ENCODE measurements at regions not wholly inside any gene's neighbourhood (a gene's known extent, or its start where the extent isn't known, plus 50 kb on each side); places are given as distances from the start of the nearest gene placed in this dataset.

DNA sequence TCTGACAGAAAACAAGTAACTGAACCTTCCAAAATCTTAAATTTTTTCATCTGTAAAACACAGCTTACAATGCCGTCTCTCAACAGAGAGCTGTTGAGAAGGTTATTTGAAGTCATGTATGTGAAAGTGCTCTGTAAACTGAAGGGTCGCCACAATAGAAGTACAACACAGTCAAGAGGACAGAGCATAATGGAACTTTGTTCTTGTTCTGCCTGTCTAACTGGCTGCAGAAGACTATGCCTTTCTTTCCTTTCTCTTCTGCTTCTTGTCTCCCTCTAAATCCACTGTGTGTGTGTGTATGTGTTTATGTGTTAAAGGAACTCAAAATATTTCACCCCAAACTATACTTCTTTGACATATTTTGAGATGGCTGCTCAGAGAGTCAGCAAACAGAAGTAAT lies 365.8 kb upstream of the RND3 start:
- no peaks in the 10 kb centered on the region for H3K36me3 ChIP-seq (ENCODE audit: low read depth, missing control alignments)
- 78 to 79% methylated on average over 2 of the region's 2 CpGs for WGBS, 2 donors
- no peaks in the 10 kb centered on the region for H3K4me1 ChIP-seq
- intact Hi-C loops (cut with DNase I; ENCODE audit: low total_unique reads): no loop called here
- H3K27me3 ChIP-seq: no peaks in the 10 kb centered on the region
- DNase-seq: no peak
- H3K9me3 ChIP-seq: no peaks in the 10 kb centered on the region
- no peak for TF ChIP-seq POLR2A (IDR thresholded peaks at IDR 0.05)
- TF ChIP-seq, protein P1, sequence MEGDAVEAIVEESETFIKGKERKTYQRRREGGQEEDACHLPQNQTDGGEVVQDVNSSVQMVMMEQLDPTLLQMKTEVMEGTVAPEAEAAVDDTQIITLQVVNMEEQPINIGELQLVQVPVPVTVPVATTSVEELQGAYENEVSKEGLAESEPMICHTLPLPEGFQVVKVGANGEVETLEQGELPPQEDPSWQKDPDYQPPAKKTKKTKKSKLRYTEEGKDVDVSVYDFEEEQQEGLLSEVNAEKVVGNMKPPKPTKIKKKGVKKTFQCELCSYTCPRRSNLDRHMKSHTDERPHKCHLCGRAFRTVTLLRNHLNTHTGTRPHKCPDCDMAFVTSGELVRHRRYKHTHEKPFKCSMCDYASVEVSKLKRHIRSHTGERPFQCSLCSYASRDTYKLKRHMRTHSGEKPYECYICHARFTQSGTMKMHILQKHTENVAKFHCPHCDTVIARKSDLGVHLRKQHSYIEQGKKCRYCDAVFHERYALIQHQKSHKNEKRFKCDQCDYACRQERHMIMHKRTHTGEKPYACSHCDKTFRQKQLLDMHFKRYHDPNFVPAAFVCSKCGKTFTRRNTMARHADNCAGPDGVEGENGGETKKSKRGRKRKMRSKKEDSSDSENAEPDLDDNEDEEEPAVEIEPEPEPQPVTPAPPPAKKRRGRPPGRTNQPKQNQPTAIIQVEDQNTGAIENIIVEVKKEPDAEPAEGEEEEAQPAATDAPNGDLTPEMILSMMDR (IDR thresholded peaks at IDR 0.05): no peak
- H3K4me3 ChIP-seq: no peak overlapping the region
- no peak overlapping the region for H3K27ac ChIP-seq

DNA sequence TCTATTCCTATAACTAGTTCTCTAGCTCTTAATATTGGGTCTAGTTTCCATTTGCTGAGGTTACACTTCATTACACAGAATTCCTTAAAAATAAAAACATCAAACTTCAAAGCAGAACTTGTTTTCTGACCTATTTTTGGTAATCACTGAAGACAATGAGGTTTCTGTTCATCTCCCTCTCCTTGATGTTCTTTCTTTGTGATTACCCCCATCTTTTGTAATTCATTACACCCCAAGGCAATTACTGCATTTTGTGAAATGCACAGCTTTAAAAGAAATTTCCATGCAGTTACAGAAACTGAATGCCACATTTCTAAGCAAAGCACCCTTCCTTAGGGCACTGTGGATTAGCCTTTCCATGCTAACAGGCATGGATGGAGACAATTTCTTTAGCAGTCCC lies 363.2 kb upstream of the RND3 start:
- DNase-seq: no peak
- TF ChIP-seq, protein P1 (IDR thresholded peaks at IDR 0.05): no peak
- TF ChIP-seq POLR2A (IDR thresholded peaks at IDR 0.05): no peak
- H3K27ac ChIP-seq: no peak overlapping the region
- no peaks in the 10 kb centered on the region for H3K36me3 ChIP-seq (ENCODE audit: low read depth, missing control alignments)
- H3K4me1 ChIP-seq: no peaks in the 10 kb centered on the region
- no peaks in the 10 kb centered on the region for H3K9me3 ChIP-seq
- intact Hi-C loops (cut with DNase I; ENCODE audit: low total_unique reads): no loop called here
- H3K4me3 ChIP-seq: no peak overlapping the region
- H3K27me3 ChIP-seq: no peaks in the 10 kb centered on the region

DNA sequence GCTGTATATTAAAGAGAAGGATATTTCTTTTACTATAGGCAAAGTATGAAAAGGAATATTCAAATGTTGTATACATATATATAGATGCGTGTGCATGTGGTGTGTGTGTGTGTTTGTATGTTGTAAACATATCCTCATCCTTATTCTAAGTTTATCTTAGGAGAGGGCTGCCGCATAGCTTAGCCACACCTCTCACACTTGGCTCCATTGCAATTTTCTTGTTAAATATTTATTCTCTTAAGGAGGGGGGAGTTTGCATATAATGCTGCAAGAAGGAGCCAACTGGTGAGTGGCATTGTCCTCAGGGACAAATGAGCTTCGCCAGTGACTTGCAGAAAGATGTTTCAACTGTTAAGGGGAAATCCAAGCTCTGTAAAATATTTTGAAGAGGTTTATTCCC lies 360.1 kb upstream of the RND3 start:
- H3K4me3 ChIP-seq: no peak overlapping the region
- WGBS, 2 donors: 83 to 87% methylated on average over 3 of the region's 3 CpGs
- no peaks in the 10 kb centered on the region for H3K27me3 ChIP-seq
- DNase-seq: no peak
- H3K9me3 ChIP-seq: no peaks in the 10 kb centered on the region
- intact Hi-C loops (cut with DNase I; ENCODE audit: low total_unique reads): no loop called here
- no peak for TF ChIP-seq POLR2A (IDR thresholded peaks at IDR 0.05)
- TF ChIP-seq, protein P1 (IDR thresholded peaks at IDR 0.05): no peak
- H3K4me1 ChIP-seq: no peaks in the 10 kb centered on the region
- H3K36me3 ChIP-seq (ENCODE audit: low read depth, missing control alignments): no peaks in the 10 kb centered on the region
- no peak overlapping the region for H3K27ac ChIP-seq

DNA sequence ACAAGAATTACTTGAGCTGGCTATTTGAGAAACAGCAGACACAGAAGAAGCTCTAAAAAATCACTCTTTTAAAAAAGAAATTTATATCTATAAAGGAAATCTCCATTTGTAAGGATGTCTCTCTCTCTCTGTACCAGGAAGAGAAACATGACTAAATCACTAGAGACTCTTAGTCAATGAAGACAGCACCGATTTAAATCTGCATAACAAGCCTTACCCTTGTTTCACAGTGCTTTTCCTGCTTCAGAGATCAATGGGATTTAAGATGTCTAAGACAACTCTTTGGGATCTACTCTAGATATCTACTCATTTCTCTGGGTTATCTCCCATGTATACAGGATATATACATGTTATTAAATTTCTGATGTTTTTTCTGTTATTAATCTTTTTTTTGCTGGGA lies 359.2 kb upstream of the RND3 start:
- TF ChIP-seq, protein P1 (IDR thresholded peaks at IDR 0.05): no peak
- TF ChIP-seq POLR2A (IDR thresholded peaks at IDR 0.05): no peak
- no peaks in the 10 kb centered on the region for H3K9me3 ChIP-seq
- intact Hi-C loops (cut with DNase I; ENCODE audit: low total_unique reads): no loop called here

DNA sequence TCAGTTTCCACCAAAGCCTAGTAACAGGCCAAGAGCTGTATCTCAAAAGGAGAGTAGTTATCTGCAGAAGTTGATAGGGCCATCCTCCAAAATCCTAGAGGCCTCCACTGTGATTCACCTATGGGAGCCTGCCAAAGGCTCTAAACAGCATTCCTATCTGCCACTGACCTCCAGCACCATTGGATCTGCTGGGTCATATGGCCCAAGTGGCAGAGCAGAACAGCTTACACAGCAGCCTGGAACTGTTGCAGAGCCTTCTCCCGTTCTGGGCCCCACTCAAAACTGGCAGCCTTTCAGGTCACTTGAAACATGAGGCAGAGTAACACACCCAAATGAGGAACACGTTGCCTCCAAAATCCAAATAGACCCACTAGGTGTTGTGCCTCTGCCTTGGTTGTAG lies 345.2 kb upstream of the RND3 start:
- TF ChIP-seq, protein P1 (IDR thresholded peaks at IDR 0.05): no peak
- TF ChIP-seq POLR2A (IDR thresholded peaks at IDR 0.05): no peak
- Histone ChIP-seq H3K4me1 (no peaks in the 10 kb centered on the region), H3K9me3 (no peaks in the 10 kb centered on the region), H3K27ac (no peak overlapping the region), H3K4me3 (no peak overlapping the region), H3K36me3 (ENCODE audit: low read depth, missing control alignments) (no peaks in the 10 kb centered on the region), H3K27me3 (no peaks in the 10 kb centered on the region)
- 76 to 78% methylated on average over 2 of the region's 2 CpGs for WGBS, 2 donors
- no peak for DNase-seq
- intact Hi-C loops (cut with DNase I; ENCODE audit: low total_unique reads): no loop called here

More for the DNA sequence above, 359.2 kb upstream of the RND3 start:
- H3K27me3 ChIP-seq: no peaks in the 10 kb centered on the region
- no peak overlapping the region for H3K4me3 ChIP-seq
- no peak overlapping the region for H3K27ac ChIP-seq
- WGBS, 2 donors: 58 to 66% methylated on average over 1 of the region's 1 CpG
- no peaks in the 10 kb centered on the region for H3K36me3 ChIP-seq (ENCODE audit: low read depth, missing control alignments)
- no peaks in the 10 kb centered on the region for H3K4me1 ChIP-seq
- no peak for DNase-seq

All from testis (tissue), 2 donors.